Fibroblast of villous mesenchyme (primary cell): ENCODE measurements at regions not wholly inside any gene's neighbourhood (a gene's known extent, or its start where the extent isn't known, plus 50 kb on each side); places are given as distances from the start of the nearest gene placed in this dataset.

Source experiments
- DNase-seq: peaks from one replicate; pipeline ENCODE4 v3.0.0-alpha.2; 2010; ENCODE audit warnings: low read depth
- H3K4me3 ChIP-seq: 2 replicates; pipeline ENCODE4 v1.5.1; 2011; ENCODE audit warnings: low read depth, mild to moderate bottlenecking, low read length
- CTCF ChIP-seq: IDR thresholded peaks from 2 replicates; pipeline ENCODE4 v1.5.1; 2012; ENCODE audit warnings: low read depth, mild to moderate bottlenecking, low read length; ENCODE audit not compliant: insufficient read depth

GRCh38 chr11:134686460-134687061 is 274.5 kb upstream of the B3GAT1 start:
- H3K4me3 ChIP-seq = no peak overlapping the region
- TF ChIP-seq CTCF = no peak
- DNase-seq = no peak

- TF ChIP-seq CTCF = no peak
Measured at GRCh38 chr11:134685793-134686380, 273.8 kb upstream of the B3GAT1 start.

GRCh38 chr11:134684576-134684975 is 272.5 kb upstream of the B3GAT1 start:
- no peak for DNase-seq
- H3K4me3 ChIP-seq = no peak overlapping the region

More at GRCh38 chr11:134685793-134686380, 273.8 kb upstream of the B3GAT1 start:
- DNase-seq = no peak
- no peak overlapping the region for H3K4me3 ChIP-seq

GRCh38 chr11:134683860-134684259 is 271.8 kb upstream of the B3GAT1 start:
- DNase-seq = no peak
- no peak for TF ChIP-seq CTCF
- no peak overlapping the region for H3K4me3 ChIP-seq

More at GRCh38 chr11:134684576-134684975, 272.5 kb upstream of the B3GAT1 start:
- no peak for TF ChIP-seq CTCF

GRCh38 chr11:134682577-134682976 is 270.5 kb upstream of the B3GAT1 start:
- no peak overlapping the region for H3K4me3 ChIP-seq
- TF ChIP-seq CTCF = no peak
- DNase-seq = no peak

- no peak for TF ChIP-seq CTCF
- DNase-seq = no peak
- H3K4me3 ChIP-seq = no peak overlapping the region
Measured at GRCh38 chr11:134679592-134679991, 267.6 kb upstream of the B3GAT1 start.

- H3K4me3 ChIP-seq = no peak overlapping the region
- no peak for TF ChIP-seq CTCF
- no peak for DNase-seq
Measured at GRCh38 chr11:134678744-134679143, 266.7 kb upstream of the B3GAT1 start.
